ENCODE measurements at regions not wholly inside any gene's neighbourhood (a gene's known extent, or its start where the extent isn't known, plus 50 kb on each side); places are given as distances from the start of the nearest gene placed in this dataset.

DNA sequence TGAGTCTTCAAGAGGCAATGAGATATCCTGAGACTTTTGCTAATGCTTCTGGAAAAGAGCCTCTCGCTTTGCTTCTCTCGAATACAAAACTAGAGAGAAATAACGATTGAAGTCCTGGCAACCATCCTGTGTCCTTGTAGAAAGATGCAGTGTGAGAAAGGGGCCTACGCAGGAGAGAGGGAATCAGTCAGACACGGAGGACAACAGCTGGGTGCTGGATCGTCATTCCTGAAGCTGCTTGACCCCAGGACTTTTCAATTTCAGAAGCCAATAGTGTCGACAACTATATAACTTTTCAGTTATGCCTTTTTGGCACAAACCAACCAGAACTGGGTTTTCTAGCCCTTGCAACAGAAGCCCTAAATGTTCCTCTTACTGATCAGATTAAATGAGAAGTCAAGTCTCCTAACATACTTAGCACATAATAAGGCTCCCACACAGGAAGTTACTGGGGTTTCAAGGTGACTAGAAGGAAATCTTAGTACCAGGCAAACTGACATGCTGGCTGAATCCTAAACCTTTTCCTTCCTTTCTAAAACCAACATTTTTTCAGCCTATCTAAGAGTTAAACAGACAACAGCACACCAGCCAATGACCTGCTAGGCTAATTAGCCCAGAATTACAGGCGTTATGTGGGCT lies 755.6 kb downstream of the MED13L start:
- H3K79me1 ChIP-seq (ENCODE audit: low read depth, low read length): no peaks in the 10 kb centered on the region

More for the DNA sequence above, 755.6 kb downstream of the MED13L start:
- Histone ChIP-seq H2BK12ac (ENCODE audit: low read depth, low read length) (no peak overlapping the region), H4K5ac (ENCODE audit: insufficient read length, low read depth, low read length) (no peak overlapping the region), H3K4me1 (replicated peaks in 1 of 4; ENCODE audit: control insufficient read depth in 3 of 4, insufficient read depth in 4 of 4, low read length in 3 of 4) (peaks cover 3 to 10% (median 7%) of the 10 kb centered on the region in 4 experiments; a peak in 6 of 7 replicates), H3K18ac (ENCODE audit: extremely low read depth, low read length) (no peak overlapping the region), H3K27ac (ENCODE audit: low read depth, low read length) (no peak overlapping the region), H4K20me1 (replicated peaks in 1 of 2; ENCODE audit: control insufficient read depth in 1 of 2, insufficient read depth in 2 of 2, low read length in 2 of 2) (no peaks in the 10 kb centered on the region), H2BK5ac (ENCODE audit: low read depth, low read length) (no peak overlapping the region), H2BK15ac (ENCODE audit: low read length) (no peak overlapping the region), H3K36me3 (ENCODE audit: control insufficient read depth in 2 of 4, insufficient read depth in 4 of 4, low read length in 3 of 4) (no peaks in the 10 kb centered on the region), H3K23me2 (ENCODE audit: low read depth, low read length) (no peaks in the 10 kb centered on the region), H3K9ac (replicated peaks in 1 of 4; ENCODE audit: extremely low read depth in 1 of 4, low read depth in 3 of 4, low read length in 3 of 4) (no peak overlapping the region), H3K23ac (ENCODE audit: insufficient read length) (no peak overlapping the region), H3K14ac (ENCODE audit: insufficient read length) (no peak overlapping the region), H3K4ac (replicated peaks; ENCODE audit: insufficient read length, low read depth, low read length) (no peak overlapping the region), H2AK5ac (ENCODE audit: low read depth, low read length) (no peak overlapping the region), H4K8ac (ENCODE audit: extremely low read depth, insufficient read depth, low read length) (no peak overlapping the region), H3K56ac (replicated peaks; ENCODE audit: insufficient read length, low read depth, low read length) (no peak overlapping the region), H2AFZ (ENCODE audit: low read length) (no peak overlapping the region), H3K27me3 (replicated peaks in 1 of 4; ENCODE audit: control insufficient read depth in 3 of 4, extremely low read depth in 1 of 4, insufficient read depth in 3 of 4, low read length in 3 of 4) (no peaks in the 10 kb centered on the region), H3K4me2 (ENCODE audit: insufficient read depth in 1 of 2, low read depth in 2 of 2, low read length in 2 of 2) (no peak overlapping the region), H3K9me3 (ENCODE audit: insufficient read depth in 2 of 2, low read depth in 1 of 2, low read length in 1 of 2) (peaks cover 5 to 8% of the 10 kb centered on the region in 2 experiments; a peak in 3 of 4 replicates), H2BK20ac (ENCODE audit: low read length) (no peak overlapping the region), H4K91ac (replicated peaks; ENCODE audit: insufficient read length, low read length) (no peak overlapping the region), H3K4me3 (ENCODE audit: extremely low read depth in 1 of 4, insufficient read depth in 2 of 4, low read depth in 3 of 4, low read length in 4 of 4) (no peak overlapping the region), H3K79me2 (ENCODE audit: control insufficient read depth in 1 of 2, insufficient read depth in 2 of 2, low read length in 2 of 2) (no peaks in the 10 kb centered on the region), H2BK120ac (replicated peaks; ENCODE audit: low read depth, low read length) (no peak overlapping the region)
- CTCF ChIA-PET (ENCODE audit: partially characterized antibody): no interaction called here
- WGBS, 2 experiments (ENCODE audit: extremely low coverage in 1 of 2, insufficient coverage in 1 of 2, insufficient read length in 1 of 2, insufficient replicate concordance in 2 of 2, low coverage in 1 of 2, low lambda C conversion rate in 2 of 2, missing lambda C conversion rate in 1 of 2): 80% methylated on average over 8 of the region's 8 CpGs; no CpG with 5 or more reads in 1 of the 2 experiments
- TF ChIP-seq RFX5 (IDR thresholded peaks at IDR 0.05; ENCODE audit: borderline replicate concordance, low read depth, low read length) (no peak), RNF2 (IDR thresholded peaks at IDR 0.05; ENCODE audit: borderline replicate concordance, low read depth, low read length, missing control alignments, poor library complexity, severe bottlenecking) (no peak)
- TF ChIP-seq, protein P1, sequence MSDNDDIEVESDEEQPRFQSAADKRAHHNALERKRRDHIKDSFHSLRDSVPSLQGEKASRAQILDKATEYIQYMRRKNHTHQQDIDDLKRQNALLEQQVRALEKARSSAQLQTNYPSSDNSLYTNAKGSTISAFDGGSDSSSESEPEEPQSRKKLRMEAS (IDR thresholded peaks at IDR 0.05): no peak
- POLR2A ChIA-PET (ENCODE audit: partially characterized antibody): no interaction called here
- FAIRE-seq (no peak), DNase-seq (ENCODE audit: low read depth in 1 of 2, low spot score in 2 of 2) (no peak)

Measured in H1 (cell line).